ENCODE measurements at regions not wholly inside any gene's neighbourhood (a gene's known extent, or its start where the extent isn't known, plus 50 kb on each side); places are given as distances from the start of the nearest gene placed in this dataset.

DNA sequence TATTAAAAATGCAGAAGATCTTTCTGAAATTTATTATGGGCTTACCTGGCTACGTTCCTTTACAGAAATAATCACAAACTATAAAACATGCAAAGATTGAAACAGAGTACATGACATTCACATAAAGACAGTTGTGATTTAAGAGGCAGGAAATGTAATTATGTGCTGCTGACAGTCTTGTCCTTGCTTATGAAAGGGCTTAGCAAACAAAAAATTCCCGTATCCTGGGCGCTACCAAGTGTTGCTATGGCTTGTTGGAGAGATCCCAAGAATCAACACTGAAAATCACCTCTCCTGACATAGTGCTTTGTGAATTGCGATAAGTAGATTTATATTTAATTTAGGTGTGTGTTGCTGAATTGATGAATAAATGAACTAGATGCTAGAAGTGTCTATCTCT, 352.5 kb upstream of the C9orf72 start:
- no peak overlapping the region for H3K4me3 Mint-ChIP-seq
- no peak overlapping the region for H3K27ac ChIP-seq (ENCODE audit: low read depth, low read length)
- H3K36me3 Mint-ChIP-seq (ENCODE audit: low read depth): no peaks in the 10 kb centered on the region
- H3K4me1 ChIP-seq (ENCODE audit: control insufficient read depth, insufficient read depth, low read length): no peaks in the 10 kb centered on the region
- H3K36me3 ChIP-seq (ENCODE audit: control insufficient read depth, insufficient read depth, low read length): no peaks in the 10 kb centered on the region
- no peaks in the 10 kb centered on the region for H3K27me3 Mint-ChIP-seq (ENCODE audit: insufficient read depth)
- no peaks in the 10 kb centered on the region for H3K4me1 Mint-ChIP-seq
- TF ChIP-seq CTCF (conservative IDR thresholded peaks at IDR 0.05): no peak
- no peak for DNase-seq
- H3K9ac ChIP-seq (ENCODE audit: extremely low read depth, low read length, poor library complexity, severe bottlenecking): no peak overlapping the region
- H3K9me3 ChIP-seq (ENCODE audit: control insufficient read depth, low read length): no peaks in the 10 kb centered on the region
- no peak overlapping the region for H3K27ac Mint-ChIP-seq
- H3K9me3 Mint-ChIP-seq: no peaks in the 10 kb centered on the region
- no peak overlapping the region for H3K4me3 ChIP-seq (ENCODE audit: low read length)
- peaks cover 9% of the 10 kb centered on the region for H3K27me3 ChIP-seq (ENCODE audit: control insufficient read depth, insufficient read depth, low read length, poor library complexity, severe bottlenecking)
- WGBS, 2 experiments (ENCODE audit: insufficient coverage in 1 of 2, insufficient read length in 1 of 2): 89 to 91% methylated on average over 1 to 4 of the region's 4 CpGs

DNA sequence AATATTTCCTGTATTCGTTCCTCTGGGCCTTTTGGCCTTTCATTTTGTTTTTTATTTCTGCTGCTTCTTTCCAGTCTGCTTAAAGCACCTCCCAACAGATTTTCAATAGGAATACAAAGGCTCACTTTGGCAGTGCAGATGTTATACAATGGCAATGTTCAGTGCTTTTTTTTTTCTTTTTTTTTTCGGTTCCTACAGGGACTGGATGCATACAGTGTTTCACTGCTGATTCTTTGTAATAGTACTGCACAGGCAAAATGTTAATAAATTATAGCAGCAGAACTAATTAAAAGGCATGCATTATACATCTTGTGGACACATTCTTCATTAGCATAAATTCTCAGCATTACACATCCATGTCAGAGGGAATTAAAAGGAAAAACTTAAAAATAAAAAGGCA, 356.6 kb upstream of the C9orf72 start:
- Histone ChIP-seq H3K9me3 (ENCODE audit: control insufficient read depth, low read length) (no peaks in the 10 kb centered on the region), H3K9ac (ENCODE audit: extremely low read depth, low read length, poor library complexity, severe bottlenecking) (no peak overlapping the region), H3K27me3 (ENCODE audit: control insufficient read depth, insufficient read depth, low read length, poor library complexity, severe bottlenecking) (peaks cover 9% of the 10 kb centered on the region), H3K4me3 (ENCODE audit: low read length) (no peak overlapping the region), H3K36me3 (ENCODE audit: control insufficient read depth, insufficient read depth, low read length) (no peaks in the 10 kb centered on the region), H3K4me1 (ENCODE audit: control insufficient read depth, insufficient read depth, low read length) (no peaks in the 10 kb centered on the region), H3K27ac (ENCODE audit: low read depth, low read length) (no peak overlapping the region)
- Mint-ChIP-seq H3K4me1 (peaks cover 2% of the 10 kb centered on the region), H3K27me3 (ENCODE audit: insufficient read depth) (no peaks in the 10 kb centered on the region), H3K4me3 (no peak overlapping the region), H3K36me3 (ENCODE audit: low read depth) (no peaks in the 10 kb centered on the region), H3K27ac (no peak overlapping the region), H3K9me3 (no peaks in the 10 kb centered on the region)
- WGBS, 2 experiments (ENCODE audit: insufficient coverage in 1 of 2, insufficient read length in 1 of 2): 83 to 88% methylated on average over 1 to 2 of the region's 2 CpGs
- no peak for DNase-seq
- no peak for TF ChIP-seq CTCF (conservative IDR thresholded peaks at IDR 0.05)

GRCh38 chr9:27933210-27934025, 360.1 kb upstream of the C9orf72 start:
- Histone ChIP-seq H3K27me3 (ENCODE audit: control insufficient read depth, insufficient read depth, low read length, poor library complexity, severe bottlenecking) (no peaks in the 10 kb centered on the region), H3K27ac (ENCODE audit: low read depth, low read length) (no peak overlapping the region), H3K36me3 (ENCODE audit: control insufficient read depth, insufficient read depth, low read length) (no peaks in the 10 kb centered on the region), H3K4me3 (ENCODE audit: low read length) (no peak overlapping the region), H3K4me1 (ENCODE audit: control insufficient read depth, insufficient read depth, low read length) (peaks cover 5% of the 10 kb centered on the region), H3K9me3 (ENCODE audit: control insufficient read depth, low read length) (no peaks in the 10 kb centered on the region), H3K9ac (ENCODE audit: extremely low read depth, low read length, poor library complexity, severe bottlenecking) (no peak overlapping the region)
- no peak overlapping the region for H3K4me3 Mint-ChIP-seq
- WGBS, 2 experiments (ENCODE audit: insufficient coverage in 1 of 2, insufficient read length in 1 of 2): 85 to 92% methylated on average over 5 to 6 of the region's 6 CpGs
- H3K4me1 Mint-ChIP-seq: peaks cover 10% of the 10 kb centered on the region
- H3K27me3 Mint-ChIP-seq (ENCODE audit: insufficient read depth): no peaks in the 10 kb centered on the region
- no peak overlapping the region for H3K27ac Mint-ChIP-seq
- no peak for DNase-seq
- no peaks in the 10 kb centered on the region for H3K9me3 Mint-ChIP-seq
- no peaks in the 10 kb centered on the region for H3K36me3 Mint-ChIP-seq (ENCODE audit: low read depth)
- TF ChIP-seq CTCF (conservative IDR thresholded peaks at IDR 0.05): no peak
